Stimulated activated CD4-positive, alpha-beta T cell treated with anti-CD3 and anti-CD28 coated beads, Interleukin-4, amount 100 ng/mL, for 4 hours (primary cell): ENCODE measurements at regions not wholly inside any gene's neighbourhood (a gene's known extent, or its start where the extent isn't known, plus 50 kb on each side); places are given as distances from the start of the nearest gene placed in this dataset.
"Not testable (repeated sequence)": the region's sequence is repeated elsewhere in the genome, so short reads cannot be mapped to it uniquely, and the experiment has no call there.

Experiments
- DNase-seq, 2 experiments: peaks; one replicate each; pipeline ENCODE4 v3.0.0-alpha.2; 2020

DNA sequence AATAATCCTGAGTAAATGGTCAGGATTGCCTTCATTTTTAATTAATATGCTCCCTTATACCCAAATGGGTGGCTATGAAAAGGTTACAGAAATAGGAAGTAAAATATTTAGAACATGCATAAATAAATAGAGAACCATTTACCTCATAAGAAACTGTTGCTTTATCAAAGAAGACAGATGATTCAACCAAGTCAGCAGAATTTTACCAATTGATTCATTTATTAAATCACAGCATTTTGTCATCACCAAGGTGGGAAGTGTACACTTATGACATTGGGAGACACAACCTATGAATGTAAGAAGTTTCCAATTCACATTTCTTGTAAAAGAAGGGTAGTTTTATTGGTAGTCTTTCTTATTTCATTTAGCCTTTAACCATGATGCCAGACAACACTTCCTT, 870.3 kb upstream of the CHORDC1 start:
- DNase-seq: no peak

DNA sequence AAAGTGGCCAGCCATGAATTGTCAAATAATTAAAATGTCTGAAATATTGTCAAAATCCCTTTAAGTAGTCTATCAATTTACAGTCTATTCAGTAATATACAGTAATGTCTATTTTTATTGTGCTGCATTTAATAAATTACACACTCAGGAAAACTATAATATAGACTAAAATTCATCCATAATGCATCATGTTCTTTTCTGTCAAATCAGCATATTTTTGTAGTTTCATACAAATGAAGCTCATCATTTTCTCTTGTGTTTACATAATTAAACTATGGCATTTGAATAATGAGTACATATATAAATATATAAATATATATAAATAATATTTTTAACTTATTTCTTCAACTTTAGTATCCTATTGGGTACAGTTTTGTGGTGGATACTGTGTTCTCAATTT, 868.7 kb upstream of the CHORDC1 start:
- no peak for DNase-seq

DNA sequence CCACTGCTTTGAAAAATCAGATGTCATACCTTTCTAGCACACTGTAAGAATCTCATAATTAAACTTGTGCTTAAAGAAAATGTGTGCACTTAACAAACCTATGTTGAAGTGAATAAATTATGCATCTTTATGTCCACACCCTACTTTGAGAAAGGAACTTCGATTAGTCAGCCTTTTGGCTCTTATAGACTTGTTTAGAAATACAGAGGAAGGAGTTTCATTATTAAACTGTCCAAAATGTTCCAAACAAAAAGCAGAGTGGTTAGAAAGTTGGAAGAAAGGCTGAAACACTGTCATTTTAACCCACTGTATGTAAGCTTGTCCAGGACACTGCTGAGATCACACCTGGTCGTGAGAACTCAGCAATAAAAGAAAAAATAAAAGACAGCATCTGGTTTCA, 863.2 kb upstream of the CHORDC1 start:
- DNase-seq: no peak

DNA sequence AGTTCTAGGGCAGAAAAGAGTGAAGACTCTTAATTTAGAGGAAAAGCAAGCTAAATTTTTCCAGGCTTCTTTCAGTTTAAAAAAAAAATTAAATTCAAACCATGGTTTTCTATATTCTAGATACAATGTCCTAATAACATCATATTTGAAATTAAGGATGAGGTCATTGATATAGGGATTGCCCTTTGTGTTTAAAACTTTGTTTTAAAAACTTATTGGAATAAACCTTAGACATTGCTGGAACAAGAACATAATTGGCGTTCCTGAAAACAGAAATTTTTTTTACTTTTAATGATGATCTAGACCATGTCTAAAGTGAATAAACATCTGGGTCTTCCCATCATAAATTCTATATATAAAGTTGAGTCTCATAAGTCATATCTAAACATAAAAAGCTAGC, 859.4 kb upstream of the CHORDC1 start:
- no peak for DNase-seq

DNA sequence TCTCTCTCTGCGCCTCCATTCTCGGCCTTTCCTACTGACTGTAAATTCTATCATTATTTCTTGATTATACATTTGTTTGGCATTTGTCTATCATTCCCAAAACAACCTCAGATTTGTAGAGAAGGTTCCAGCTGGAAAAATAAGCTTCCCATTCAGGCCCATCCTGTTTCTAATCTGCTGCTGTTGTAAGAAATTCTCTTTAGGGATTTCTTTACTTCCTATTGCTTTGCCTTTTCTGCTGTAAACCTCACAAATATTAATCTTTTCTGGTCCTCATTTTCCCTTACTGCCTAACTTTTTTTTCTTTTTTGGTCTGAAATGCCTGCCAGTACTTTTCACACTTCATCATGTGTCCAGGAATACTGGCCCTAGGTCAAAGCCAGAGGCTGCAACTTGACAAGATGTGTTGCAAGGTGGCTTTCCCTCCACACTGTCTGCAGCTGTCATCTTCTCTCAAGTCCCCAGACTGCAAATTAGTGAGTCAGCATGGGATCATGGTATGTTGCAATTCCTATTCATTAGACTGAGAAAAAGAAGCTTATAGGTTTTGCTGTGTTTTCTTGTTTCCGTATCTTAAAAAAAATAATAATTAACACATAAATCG, 858.7 kb upstream of the CHORDC1 start:
- no peak for DNase-seq

DNA sequence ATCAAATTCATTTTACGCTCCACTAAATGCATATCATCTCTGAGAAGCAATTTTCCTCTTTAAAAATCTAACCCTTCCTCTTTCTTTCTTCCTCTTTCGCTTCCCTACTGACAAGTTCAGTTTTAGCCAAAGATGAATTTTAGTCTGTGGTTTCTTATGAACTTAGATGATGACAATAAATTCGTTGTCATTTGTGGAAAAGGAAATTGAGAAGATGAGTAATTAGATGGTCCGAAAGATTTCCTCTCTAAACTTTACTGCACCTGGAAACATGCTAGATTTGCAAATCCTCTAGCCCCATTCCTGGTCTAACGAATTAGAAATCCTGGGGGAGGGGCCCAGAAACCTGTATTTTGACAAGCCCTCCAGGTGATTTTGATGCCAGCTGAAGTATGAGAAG, 855.4 kb upstream of the CHORDC1 start:
- DNase-seq: no peak

DNA sequence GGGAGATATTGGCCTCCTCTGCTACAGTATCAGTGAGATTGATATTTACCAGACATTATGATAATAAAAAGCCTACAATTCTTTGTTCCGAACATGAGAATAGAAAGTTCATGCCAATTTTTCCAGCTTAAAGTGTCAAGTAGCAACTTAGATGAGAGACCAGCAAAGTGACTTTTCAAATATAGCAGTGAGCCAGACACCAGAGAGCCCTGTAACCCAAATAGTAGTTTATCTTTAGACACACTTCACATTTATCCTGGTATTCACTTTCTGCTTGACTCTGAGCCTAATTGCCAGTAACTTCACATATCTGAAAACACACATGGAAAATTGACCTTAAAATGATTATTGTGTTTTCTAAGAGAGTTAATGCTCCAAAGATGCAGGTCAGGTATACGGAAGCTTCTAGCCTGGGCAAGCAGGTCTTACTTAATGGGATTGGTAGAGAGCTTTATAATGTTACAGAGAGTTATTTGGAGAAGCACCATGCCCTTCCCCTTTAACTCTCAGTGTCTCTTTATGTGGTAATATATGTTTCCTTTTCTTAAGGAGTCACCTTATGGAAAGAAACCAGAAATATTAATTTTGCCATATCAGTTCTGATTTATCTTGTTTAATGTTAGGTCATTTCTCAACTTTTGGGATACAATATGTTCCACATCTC, 852.3 kb upstream of the CHORDC1 start:
- DNase-seq: no peak

DNA sequence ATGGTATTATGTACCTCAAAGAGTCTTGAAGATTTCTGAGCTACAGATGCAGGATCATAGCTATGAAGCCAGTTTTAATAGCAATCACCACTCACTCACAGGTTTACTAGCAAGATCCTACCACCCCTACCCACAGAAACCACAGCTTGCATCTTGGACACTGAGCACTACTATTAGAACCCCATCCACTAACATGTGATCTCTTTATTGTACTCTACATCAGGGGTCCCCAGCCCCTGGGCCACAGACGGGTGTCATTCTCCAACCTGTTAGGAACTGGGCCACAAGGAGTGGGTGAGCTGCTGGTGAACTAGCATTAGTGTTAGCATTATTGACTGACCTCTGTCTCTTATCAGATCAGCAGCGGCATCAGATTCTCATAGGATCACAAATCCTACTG, 844.8 kb upstream of the CHORDC1 start:
- no peak for DNase-seq

DNA sequence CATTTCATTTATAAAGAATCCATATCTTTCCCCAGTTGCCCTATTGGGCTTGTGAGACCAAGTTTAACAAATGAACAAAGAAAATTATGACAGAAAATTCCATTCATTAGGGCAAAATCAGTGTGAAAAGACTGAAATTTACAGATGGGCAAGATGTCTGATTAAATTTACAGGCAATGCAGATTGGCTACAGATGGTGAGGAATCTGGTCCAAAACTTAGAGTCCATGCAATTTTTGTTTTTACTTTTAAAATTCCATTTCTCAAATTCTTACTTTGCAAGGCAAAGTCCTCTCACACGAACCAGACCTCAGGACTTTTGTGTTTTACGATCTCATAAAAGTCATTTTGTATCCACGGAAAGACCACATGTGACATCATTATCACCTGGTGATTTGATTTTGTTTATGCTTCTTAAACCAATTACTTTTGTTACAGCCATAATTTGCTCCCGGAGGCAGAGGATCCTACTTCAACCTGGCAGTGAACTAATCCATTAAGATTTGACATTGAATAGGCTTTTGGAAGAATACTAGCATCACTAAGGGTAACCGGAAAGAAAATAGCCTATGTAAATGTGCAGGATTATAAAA, 843.7 kb upstream of the CHORDC1 start:
- no peak for DNase-seq

DNA sequence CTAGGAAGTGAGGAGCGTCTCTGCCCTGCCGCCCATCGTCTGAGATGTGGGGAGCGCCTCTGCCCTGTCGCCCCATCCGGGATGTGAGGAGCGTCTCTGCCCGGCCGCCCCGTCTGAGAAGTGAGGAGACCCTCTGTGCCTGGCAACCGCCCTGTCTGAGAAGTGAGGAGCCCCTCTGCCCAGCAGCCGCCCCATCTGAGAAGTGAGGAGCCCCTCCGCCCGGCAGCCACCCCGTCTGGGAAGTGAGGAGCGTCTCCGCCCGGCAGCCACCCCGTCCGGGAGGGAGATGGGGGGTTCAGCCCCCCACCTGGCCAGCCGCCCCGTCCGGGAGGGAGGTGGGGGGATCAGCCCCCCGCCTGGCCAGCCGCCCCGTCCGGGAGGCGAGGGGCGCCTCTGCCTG, 840.5 kb upstream of the CHORDC1 start:
- not testable (repeated sequence) for DNase-seq

DNA sequence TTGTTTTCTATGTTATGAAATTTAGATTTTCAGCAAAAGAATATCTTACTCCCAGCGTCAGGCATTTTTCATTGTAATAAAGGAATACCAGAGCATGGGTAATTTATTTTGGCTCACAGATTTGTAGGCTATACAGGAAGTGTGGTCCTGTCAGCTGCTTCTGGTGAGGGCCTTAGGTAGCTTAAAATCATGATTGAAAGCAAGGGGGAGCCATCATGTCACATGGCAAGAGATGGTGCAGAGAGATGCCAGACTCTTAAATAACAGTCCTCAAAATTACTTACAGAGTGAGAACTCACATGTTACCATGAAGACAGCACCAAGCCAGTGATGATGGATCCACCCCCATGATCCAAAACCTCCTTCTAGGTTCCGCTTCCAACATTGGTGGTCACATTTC, 825.0 kb upstream of the CHORDC1 start:
- DNase-seq: no peak

DNA sequence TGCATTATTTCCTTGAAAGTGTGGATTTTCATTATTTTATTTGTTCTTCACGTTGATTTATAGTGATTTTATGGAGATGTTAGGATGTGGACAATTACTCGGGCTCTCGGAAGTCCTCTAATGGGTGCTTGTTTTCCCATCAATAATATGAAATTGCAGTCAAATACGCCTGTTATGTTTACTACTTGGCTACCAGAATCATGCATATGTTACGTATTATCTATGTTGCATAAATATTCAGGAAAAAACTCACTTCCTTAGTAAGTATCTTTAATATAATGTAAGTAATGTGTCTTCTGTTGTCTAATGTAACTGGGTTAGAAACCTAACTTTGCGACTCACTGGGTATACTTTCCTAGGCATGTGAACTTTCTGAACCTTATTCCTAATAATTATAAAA, 823.4 kb upstream of the CHORDC1 start:
- no peak for DNase-seq

DNA sequence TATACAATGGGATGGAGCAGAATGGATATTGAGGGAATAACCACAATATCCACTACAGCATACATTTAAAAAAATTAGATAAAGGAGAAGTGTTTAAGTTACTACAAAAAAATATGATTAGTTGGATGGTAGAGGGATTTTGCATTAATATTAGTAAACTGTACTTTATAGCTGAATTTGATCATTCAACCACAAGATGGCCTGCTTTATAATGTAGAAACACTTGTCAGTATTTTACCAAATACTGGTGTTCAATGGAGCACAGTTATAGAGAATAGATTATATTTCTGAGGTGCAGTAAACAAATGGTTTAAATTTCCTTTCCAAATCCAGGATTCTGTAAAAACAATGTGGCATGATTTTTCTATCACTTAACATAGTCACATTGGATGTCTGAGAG, 818.8 kb upstream of the CHORDC1 start:
- no peak for DNase-seq

DNA sequence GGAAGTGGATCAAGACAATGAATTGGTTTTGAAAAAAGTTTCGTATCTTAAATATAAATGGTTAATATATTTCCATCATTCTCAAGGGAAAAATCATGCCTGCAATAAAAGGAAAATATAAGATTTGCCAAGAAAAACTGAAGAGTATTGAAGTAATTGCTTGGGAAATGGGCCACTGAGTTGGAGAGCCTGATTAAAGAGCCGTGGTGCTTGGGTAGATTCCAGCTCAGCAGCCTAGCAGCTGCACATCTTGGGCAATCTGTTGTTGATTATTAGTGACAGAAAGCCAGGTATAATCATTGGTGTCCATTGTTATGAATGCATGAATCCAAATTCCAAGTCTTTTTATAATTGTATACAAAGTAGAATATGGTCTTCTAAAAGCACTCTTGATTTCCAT, 800.9 kb upstream of the CHORDC1 start:
- no peak for DNase-seq

DNA sequence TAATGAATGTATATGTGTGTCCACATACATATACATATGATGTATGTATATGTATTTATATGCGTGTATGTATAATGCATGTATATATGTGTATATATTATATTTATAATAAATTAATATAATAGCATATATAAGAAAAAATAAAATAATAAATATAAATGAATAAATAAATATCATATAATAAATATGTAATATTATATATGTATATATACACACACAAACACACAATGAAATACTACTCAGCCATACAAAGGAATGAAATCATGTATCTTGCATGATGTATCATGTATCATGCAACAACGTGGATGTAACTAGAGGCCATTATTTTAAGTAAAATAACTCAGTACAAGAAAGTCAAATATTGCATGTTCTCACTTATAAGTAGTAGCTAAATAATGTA, 788.7 kb upstream of the CHORDC1 start:
- no peak for DNase-seq

DNA sequence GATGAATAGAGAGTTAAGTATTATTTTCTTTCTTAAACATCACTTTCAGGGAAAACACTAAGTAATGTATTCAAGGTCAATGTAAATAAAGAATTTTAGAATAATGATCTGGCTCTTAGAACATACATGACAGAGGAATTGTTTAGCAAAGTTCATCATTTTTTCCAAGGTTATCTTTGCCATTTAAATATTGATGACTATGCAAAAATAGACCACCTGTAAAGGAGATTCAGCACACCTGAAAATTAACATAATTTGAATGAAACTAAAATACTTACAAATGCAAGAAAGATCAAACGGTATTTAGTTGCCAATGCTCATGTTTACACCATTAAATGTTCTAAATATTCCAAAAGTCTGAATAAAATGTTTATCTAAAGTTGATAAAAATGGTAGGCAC, 782.6 kb upstream of the CHORDC1 start:
- DNase-seq: no peak

DNA sequence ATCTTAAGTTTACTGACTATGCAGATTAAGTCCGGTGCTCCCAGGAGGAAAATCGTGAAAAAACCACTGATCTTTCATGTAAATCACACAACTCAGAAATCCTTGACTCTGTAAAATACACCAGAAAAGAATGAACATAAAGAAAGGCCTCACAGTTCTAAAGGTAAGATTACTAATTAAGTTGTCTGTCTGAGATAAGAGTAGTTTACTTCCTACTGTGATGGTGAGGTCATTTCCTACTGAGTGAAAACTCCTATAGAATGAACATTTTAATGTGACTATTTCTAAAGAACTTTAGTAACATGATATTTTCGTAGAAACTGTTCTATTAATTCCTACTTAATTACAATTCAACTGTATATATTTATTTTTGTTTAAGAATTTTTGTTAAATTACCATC, 774.4 kb upstream of the CHORDC1 start:
- no peak for DNase-seq

DNA sequence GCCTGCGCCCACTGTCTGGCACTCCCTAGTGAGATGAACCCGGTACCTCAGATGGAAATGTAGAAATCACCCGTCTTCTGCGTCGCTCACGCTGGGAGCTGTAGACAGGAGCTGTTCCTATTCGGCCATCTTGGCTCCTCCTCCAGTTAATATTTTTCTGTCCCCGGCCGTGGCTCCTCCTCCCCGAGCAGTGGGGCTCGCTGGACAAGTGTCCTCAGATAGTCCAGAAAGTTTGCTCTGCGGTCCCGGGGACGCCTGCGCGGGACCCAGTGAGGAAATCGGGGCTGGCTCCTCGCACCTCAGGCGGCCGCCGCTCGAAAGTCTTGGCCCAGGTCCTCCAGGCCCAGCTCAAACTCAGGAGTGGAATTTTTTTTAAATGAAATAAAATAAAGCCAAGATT, 749.3 kb upstream of the CHORDC1 start:
- DNase-seq: not testable (repeated sequence)

DNA sequence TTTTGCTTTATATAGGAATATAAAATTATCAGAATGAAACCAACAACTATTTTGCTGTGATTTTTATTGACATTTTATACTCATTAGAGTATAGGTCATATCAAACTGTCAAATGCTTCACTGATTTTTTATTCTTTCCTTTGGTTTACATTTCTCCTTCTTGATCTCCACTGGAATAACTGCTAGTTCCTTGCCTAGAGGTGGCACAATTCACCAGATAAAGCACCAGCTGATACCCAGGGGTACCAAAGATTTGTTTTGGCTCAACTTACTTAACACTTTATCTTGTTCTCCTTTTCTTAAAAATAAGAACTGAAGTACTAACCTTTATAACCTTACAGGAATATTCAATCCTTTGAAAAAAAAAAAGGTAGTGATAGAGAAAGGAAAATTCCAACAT, 725.1 kb upstream of the CHORDC1 start:
- DNase-seq: no peak

DNA sequence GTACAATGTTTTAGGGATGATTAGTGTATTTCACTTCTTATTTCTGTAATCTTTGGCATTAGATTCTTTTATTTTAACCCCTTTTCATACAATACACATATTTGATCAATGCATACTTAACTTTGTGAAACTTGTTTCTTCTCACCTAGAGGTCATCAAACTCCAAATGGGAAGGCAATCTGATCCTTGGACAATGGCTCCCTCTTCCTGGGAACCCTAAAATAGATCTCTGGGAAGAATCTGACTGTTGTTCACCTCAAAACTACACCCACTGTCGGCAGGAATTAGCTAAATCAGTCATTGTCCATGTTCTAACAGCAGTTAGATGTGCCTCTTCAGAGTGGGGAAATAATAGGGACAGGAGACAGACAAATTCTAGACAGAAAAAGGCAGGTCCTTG, 707.4 kb upstream of the CHORDC1 start:
- DNase-seq: no peak

DNA sequence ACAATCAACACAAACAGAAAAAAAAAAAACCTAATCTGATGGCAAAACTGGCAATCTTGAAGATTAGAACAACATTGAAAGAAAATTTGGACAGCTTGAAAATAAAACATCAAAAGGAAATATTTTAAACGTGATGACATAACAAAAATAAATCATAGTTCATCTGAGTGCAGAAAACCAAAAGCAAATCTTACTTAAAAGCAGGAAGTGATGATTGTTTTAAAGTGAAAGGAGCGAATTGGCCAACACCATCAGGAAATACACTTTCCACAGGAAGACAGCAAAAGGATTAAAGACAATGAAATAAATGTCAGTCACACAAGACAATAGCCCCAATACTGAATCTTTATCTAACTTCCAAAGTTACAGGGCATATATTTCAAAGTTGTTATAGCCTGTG, 696.5 kb upstream of the CHORDC1 start:
- no peak for DNase-seq

DNA sequence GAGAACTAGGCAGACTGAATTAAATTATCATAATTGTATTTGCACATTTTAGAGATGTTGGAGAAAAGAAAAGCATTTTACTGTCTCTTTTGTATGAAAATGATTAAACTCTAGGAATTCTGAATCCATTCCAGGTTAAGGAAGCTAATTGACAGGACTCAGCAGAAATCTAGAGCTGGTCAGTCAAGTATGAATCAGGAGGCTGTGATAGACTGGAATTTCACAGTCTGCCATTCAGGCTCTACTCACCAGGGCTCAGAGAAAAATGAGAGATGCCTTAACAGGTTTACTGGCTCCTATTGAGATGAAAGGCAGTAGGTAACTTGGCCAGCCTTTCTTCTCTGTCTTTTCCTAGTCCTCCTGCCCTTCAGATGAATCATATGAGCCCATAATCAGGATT, 693.9 kb upstream of the CHORDC1 start:
- no peak for DNase-seq

DNA sequence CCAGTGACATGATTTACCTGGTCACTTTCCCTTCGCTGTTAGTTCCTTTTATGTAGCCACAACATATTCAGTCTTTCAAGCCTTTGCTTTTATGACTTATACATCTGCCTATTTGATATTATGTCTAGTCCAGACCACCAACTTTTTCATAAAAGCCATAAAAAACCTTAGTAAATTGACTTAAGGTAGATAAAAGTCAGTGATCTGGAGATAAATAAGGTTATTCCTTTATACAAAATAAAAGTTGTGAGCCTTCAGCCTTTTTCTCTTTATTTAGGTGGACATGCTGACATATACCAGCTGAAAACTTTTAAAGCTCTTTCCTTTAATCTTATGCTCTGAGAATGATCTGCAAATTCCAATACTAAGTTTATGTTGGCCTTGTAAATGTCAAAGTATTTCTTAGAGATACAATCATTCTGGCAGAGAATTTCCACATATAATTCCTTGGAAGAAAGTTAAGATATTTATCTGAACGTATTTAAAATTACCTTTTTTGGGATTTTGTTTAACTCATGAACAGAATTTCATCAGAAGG, 690.4 kb upstream of the CHORDC1 start:
- DNase-seq: no peak

DNA sequence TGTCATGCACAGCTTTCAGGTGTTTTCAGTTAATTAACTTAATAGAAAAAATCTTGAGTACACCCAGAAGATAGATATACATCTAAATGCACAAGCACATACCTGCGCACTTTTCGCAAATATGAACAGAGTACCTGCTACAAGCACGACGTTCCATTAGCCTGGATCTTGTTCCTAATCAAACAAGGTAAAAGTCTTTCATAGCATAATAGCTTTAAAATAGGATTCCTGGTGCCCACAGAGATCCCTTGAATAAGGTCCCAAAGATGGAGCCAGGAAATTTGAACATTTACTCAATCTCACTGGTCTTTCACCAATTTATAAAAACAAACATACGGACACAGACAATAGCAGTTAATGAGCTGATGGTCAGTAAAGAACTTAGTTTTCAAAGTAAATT, 689.8 kb upstream of the CHORDC1 start:
- DNase-seq: no peak

DNA sequence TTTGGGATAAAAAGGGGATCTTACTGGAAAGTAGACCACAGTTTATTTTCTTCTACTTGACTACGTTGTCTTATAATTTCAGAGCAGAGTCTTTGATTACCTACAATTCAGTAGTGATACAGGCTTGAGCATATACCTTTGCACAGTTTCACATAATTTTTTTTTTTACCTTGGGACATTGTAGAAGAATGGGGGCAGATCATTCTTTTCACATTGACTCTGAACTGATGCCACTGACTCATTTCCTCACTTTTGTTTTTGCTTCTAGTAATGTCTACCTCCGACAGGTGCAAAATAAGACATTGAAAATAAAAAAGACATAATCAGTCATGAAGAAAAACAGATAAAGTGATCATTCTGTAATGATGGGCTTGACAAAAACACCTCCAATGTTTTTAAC, 688.3 kb upstream of the CHORDC1 start:
- DNase-seq: no peak
